ENCODE measurements at regions not wholly inside any gene's neighbourhood (a gene's known extent, or its start where the extent isn't known, plus 50 kb on each side); places are given as distances from the start of the nearest gene placed in this dataset.

DNA sequence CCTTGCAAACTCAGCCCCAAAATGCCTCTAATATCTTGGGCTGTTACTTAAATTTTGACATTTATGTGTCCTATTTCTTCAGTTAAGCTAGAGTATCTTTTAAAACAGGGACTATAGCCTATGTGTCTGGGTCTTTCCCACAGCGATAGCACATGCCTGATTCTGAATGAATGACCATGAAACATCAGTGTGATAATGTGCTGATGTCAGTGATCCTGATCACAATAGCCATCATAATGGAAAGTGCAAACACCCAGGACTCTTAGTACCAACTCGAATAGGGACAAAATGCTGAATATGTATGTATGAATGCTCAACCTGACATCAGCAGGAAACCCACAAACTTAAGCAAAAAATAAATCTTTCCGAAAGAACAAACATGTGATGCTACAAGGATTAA, 537.4 kb downstream of the IGSF11 start:
- no peaks in the 10 kb centered on the region for H3K79me1 ChIP-seq (replicated peaks; ENCODE audit: low read length, poor library complexity, severe bottlenecking)
- DNase-seq = no peak
- H2BK15ac ChIP-seq (ENCODE audit: low read depth, poor library complexity, severe bottlenecking) = no peak overlapping the region
- no peak overlapping the region for H2BK5ac ChIP-seq (ENCODE audit: low read depth, low read length, poor library complexity, severe bottlenecking)
- H2BK120ac ChIP-seq (ENCODE audit: low read depth, low read length) = no peak overlapping the region
- no peak overlapping the region for H2AK5ac ChIP-seq (ENCODE audit: low read length, severe bottlenecking)
- no peak overlapping the region for H3K18ac ChIP-seq (ENCODE audit: low read depth in 1 of 2, low read length in 2 of 2)
- no peaks in the 10 kb centered on the region for H3K36me3 ChIP-seq (ENCODE audit: control insufficient read depth in 1 of 2, insufficient read depth in 2 of 2, low read depth in 1 of 2, low read length in 2 of 2)
- H4K91ac ChIP-seq (ENCODE audit: low read length) = no peak overlapping the region
- no peaks in the 10 kb centered on the region for H3K9me3 ChIP-seq (ENCODE audit: control insufficient read depth, low read length)
- H3K4me3 ChIP-seq (ENCODE audit: insufficient read depth in 1 of 2, low read depth in 1 of 2, low read length in 2 of 2) = no peak overlapping the region
- no peaks in the 10 kb centered on the region for H3K27me3 ChIP-seq (ENCODE audit: control insufficient read depth in 1 of 2, insufficient read depth in 1 of 2, low read length in 2 of 2)
- no peak overlapping the region for H3K4ac ChIP-seq (ENCODE audit: low read depth in 1 of 2, low read length in 2 of 2)
- 82% methylated on average over 2 of the region's 3 CpGs for WGBS
- no peak overlapping the region for H2BK12ac ChIP-seq (ENCODE audit: low read length in 2 of 2)
- H3K9ac ChIP-seq (ENCODE audit: low read length) = no peak overlapping the region
- no peak overlapping the region for H3K14ac ChIP-seq (ENCODE audit: low read length in 2 of 2)
- peaks cover 1% of the 10 kb centered on the region for H3K4me1 ChIP-seq (ENCODE audit: control insufficient read depth, insufficient read depth, low read depth, low read length)
- no peak overlapping the region for H3K4me2 ChIP-seq (ENCODE audit: low read length, poor library complexity, severe bottlenecking)
- no peak overlapping the region for H2AFZ ChIP-seq (ENCODE audit: low read depth, low read length)
- H3K23ac ChIP-seq (ENCODE audit: low read length in 2 of 2) = no peak overlapping the region
- H3K27ac ChIP-seq (ENCODE audit: low read length, poor library complexity, severe bottlenecking) = no peak overlapping the region
- H4K8ac ChIP-seq (ENCODE audit: low read length) = no peak overlapping the region

- H4K8ac ChIP-seq (ENCODE audit: low read length) = peak overlapping the region; percentile 46
- H2AK5ac ChIP-seq (ENCODE audit: low read length, severe bottlenecking) = no peak overlapping the region
Observed at GRCh38 chr3:118501152-118501551, 533.5 kb downstream of the IGSF11 start.

GRCh38 chr3:118504906-118505305, 529.7 kb downstream of the IGSF11 start:
- Histone ChIP-seq H3K4me2 (ENCODE audit: low read length, poor library complexity, severe bottlenecking) (no peak overlapping the region), H4K91ac (ENCODE audit: low read length) (no peak overlapping the region), H2BK5ac (ENCODE audit: low read depth, low read length, poor library complexity, severe bottlenecking) (no peak overlapping the region), H3K14ac (ENCODE audit: low read length in 2 of 2) (no peak overlapping the region), H3K18ac (ENCODE audit: low read depth in 1 of 2, low read length in 2 of 2) (no peak overlapping the region), H2BK120ac (ENCODE audit: low read depth, low read length) (no peak overlapping the region), H3K9ac (ENCODE audit: low read length) (no peak overlapping the region), H3K79me1 (replicated peaks; ENCODE audit: low read length, poor library complexity, severe bottlenecking) (no peaks in the 10 kb centered on the region), H4K8ac (ENCODE audit: low read length) (no peak overlapping the region), H2BK15ac (ENCODE audit: low read depth, poor library complexity, severe bottlenecking) (no peak overlapping the region), H3K36me3 (ENCODE audit: control insufficient read depth in 1 of 2, insufficient read depth in 2 of 2, low read depth in 1 of 2, low read length in 2 of 2) (no peaks in the 10 kb centered on the region), H2AK5ac (ENCODE audit: low read length, severe bottlenecking) (no peak overlapping the region), H3K9me3 (ENCODE audit: control insufficient read depth, low read length) (no peaks in the 10 kb centered on the region), H3K4me1 (ENCODE audit: control insufficient read depth, insufficient read depth, low read depth, low read length) (peaks cover 3% of the 10 kb centered on the region), H3K4me3 (ENCODE audit: insufficient read depth in 1 of 2, low read depth in 1 of 2, low read length in 2 of 2) (no peak overlapping the region), H3K23ac (ENCODE audit: low read length in 2 of 2) (no peak overlapping the region), H3K27me3 (ENCODE audit: control insufficient read depth in 1 of 2, insufficient read depth in 1 of 2, low read length in 2 of 2) (no peaks in the 10 kb centered on the region), H3K4ac (ENCODE audit: low read depth in 1 of 2, low read length in 2 of 2) (no peak overlapping the region), H2BK12ac (ENCODE audit: low read length in 2 of 2) (no peak overlapping the region), H3K27ac (ENCODE audit: low read length, poor library complexity, severe bottlenecking) (no peak overlapping the region), H2AFZ (ENCODE audit: low read depth, low read length) (no peak overlapping the region)
- DNase-seq = no peak
- WGBS = 86% methylated on average over 1 of the region's 1 CpG

More at GRCh38 chr3:118501152-118501551, 533.5 kb downstream of the IGSF11 start:
- Histone ChIP-seq H3K14ac (ENCODE audit: low read length in 2 of 2) (no peak overlapping the region), H3K18ac (ENCODE audit: low read depth in 1 of 2, low read length in 2 of 2) (peak overlapping the region in 1 of 2 experiments; percentile 28), H3K9me3 (ENCODE audit: control insufficient read depth, low read length) (no peaks in the 10 kb centered on the region), H3K4me1 (ENCODE audit: control insufficient read depth, insufficient read depth, low read depth, low read length) (peaks cover 3% of the 10 kb centered on the region), H3K23ac (ENCODE audit: low read length in 2 of 2) (no peak overlapping the region), H3K36me3 (ENCODE audit: control insufficient read depth in 1 of 2, insufficient read depth in 2 of 2, low read depth in 1 of 2, low read length in 2 of 2) (no peaks in the 10 kb centered on the region), H3K4me2 (ENCODE audit: low read length, poor library complexity, severe bottlenecking) (no peak overlapping the region), H4K91ac (ENCODE audit: low read length) (no peak overlapping the region), H2BK5ac (ENCODE audit: low read depth, low read length, poor library complexity, severe bottlenecking) (no peak overlapping the region), H3K4ac (ENCODE audit: low read depth in 1 of 2, low read length in 2 of 2) (peak overlapping the region in 1 of 2 experiments; percentile 26), H3K79me1 (replicated peaks; ENCODE audit: low read length, poor library complexity, severe bottlenecking) (no peaks in the 10 kb centered on the region), H2BK12ac (ENCODE audit: low read length in 2 of 2) (peak overlapping the region in 1 of 2 experiments; percentile 18), H3K9ac (ENCODE audit: low read length) (no peak overlapping the region), H3K4me3 (ENCODE audit: insufficient read depth in 1 of 2, low read depth in 1 of 2, low read length in 2 of 2) (no peak overlapping the region), H3K27me3 (ENCODE audit: control insufficient read depth in 1 of 2, insufficient read depth in 1 of 2, low read length in 2 of 2) (no peaks in the 10 kb centered on the region), H3K27ac (ENCODE audit: low read length, poor library complexity, severe bottlenecking) (no peak overlapping the region), H2BK120ac (ENCODE audit: low read depth, low read length) (no peak overlapping the region), H2BK15ac (ENCODE audit: low read depth, poor library complexity, severe bottlenecking) (no peak overlapping the region), H2AFZ (ENCODE audit: low read depth, low read length) (no peak overlapping the region)
- WGBS = 25% methylated on average over 1 of the region's 1 CpG
- peak; percentile 5 for DNase-seq

GRCh38 chr3:118505784-118506183, 528.9 kb downstream of the IGSF11 start:
- H3K9me3 ChIP-seq (ENCODE audit: control insufficient read depth, low read length) = no peaks in the 10 kb centered on the region
- no peak overlapping the region for H2BK12ac ChIP-seq (ENCODE audit: low read length in 2 of 2)
- no peak overlapping the region for H3K4ac ChIP-seq (ENCODE audit: low read depth in 1 of 2, low read length in 2 of 2)
- H3K9ac ChIP-seq (ENCODE audit: low read length) = no peak overlapping the region
- H2BK15ac ChIP-seq (ENCODE audit: low read depth, poor library complexity, severe bottlenecking) = no peak overlapping the region
- no peak overlapping the region for H2BK120ac ChIP-seq (ENCODE audit: low read depth, low read length)
- no peak overlapping the region for H3K4me2 ChIP-seq (ENCODE audit: low read length, poor library complexity, severe bottlenecking)
- H3K36me3 ChIP-seq (ENCODE audit: control insufficient read depth in 1 of 2, insufficient read depth in 2 of 2, low read depth in 1 of 2, low read length in 2 of 2) = no peaks in the 10 kb centered on the region
- H3K4me3 ChIP-seq (ENCODE audit: insufficient read depth in 1 of 2, low read depth in 1 of 2, low read length in 2 of 2) = no peak overlapping the region
- H3K4me1 ChIP-seq (ENCODE audit: control insufficient read depth, insufficient read depth, low read depth, low read length) = peaks cover 3% of the 10 kb centered on the region
- H3K18ac ChIP-seq (ENCODE audit: low read depth in 1 of 2, low read length in 2 of 2) = no peak overlapping the region
- 71% methylated on average over 1 of the region's 2 CpGs for WGBS
- peak overlapping the region in 1 of 2 experiments; percentile 55 for H3K14ac ChIP-seq (ENCODE audit: low read length in 2 of 2)
- H4K91ac ChIP-seq (ENCODE audit: low read length) = no peak overlapping the region
- no peak overlapping the region for H3K23ac ChIP-seq (ENCODE audit: low read length in 2 of 2)
- H3K79me1 ChIP-seq (replicated peaks; ENCODE audit: low read length, poor library complexity, severe bottlenecking) = no peaks in the 10 kb centered on the region
- no peak overlapping the region for H4K8ac ChIP-seq (ENCODE audit: low read length)
- H2BK5ac ChIP-seq (ENCODE audit: low read depth, low read length, poor library complexity, severe bottlenecking) = no peak overlapping the region
- H2AFZ ChIP-seq (ENCODE audit: low read depth, low read length) = no peak overlapping the region
- H3K27me3 ChIP-seq (ENCODE audit: control insufficient read depth in 1 of 2, insufficient read depth in 1 of 2, low read length in 2 of 2) = no peaks in the 10 kb centered on the region
- DNase-seq = no peak
- H3K27ac ChIP-seq (ENCODE audit: low read length, poor library complexity, severe bottlenecking) = peak overlapping the region; percentile 41
- no peak overlapping the region for H2AK5ac ChIP-seq (ENCODE audit: low read length, severe bottlenecking)

All from mesenchymal stem cell (in vitro differentiated cells and primary cell).